ENCODE measurements at regions not wholly inside any gene's neighbourhood (a gene's known extent, or its start where the extent isn't known, plus 50 kb on each side); places are given as distances from the start of the nearest gene placed in this dataset.

- DNase-seq, result no peak
Measured at GRCh38 chr2:215711471-215712034, 275.7 kb upstream of the FN1 start.

DNA sequence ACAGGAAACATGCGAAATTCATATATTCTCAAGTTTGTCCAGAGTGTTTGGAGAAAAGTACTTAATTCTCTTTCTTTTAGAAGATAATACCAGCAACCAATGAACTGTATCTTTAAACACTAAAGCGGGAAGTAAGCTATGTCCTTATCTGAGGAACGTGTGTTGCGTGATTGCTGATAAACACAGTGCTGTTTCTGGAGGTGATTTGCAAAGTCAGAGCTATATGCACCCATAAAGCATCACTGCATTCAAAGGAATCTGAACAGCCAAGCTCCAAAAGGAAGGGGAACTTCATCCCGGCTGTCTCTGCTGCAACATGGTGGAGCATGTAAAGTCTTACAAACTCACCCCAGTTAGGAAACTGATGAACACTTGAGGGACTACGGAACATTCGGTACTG lies 271.7 kb upstream of the FN1 start:
- no peak for DNase-seq

- DNase-seq, result no peak
Measured at GRCh38 chr2:215705771-215706361, 270.0 kb upstream of the FN1 start.

DNA sequence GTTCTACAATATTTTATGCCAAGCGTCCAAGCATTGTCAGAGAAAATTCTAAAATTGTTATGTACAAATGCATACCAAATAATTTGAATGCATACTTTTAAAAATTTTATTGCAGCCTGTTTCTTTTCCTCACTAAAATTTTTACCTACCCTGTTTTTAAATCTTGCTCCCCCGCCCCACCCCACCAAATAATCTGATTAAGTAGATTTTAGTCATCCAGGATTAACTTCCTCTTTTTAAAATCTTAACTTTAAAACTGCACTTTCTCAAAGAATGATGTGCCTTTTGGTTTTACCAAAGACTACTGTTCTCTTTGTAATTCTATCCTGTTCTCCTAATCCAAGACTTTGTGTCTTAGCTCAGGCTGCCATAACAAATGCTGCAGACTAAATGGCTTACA lies 269.4 kb upstream of the FN1 start:
- peak in 1 of 2 experiments; percentile 4 for DNase-seq

DNA sequence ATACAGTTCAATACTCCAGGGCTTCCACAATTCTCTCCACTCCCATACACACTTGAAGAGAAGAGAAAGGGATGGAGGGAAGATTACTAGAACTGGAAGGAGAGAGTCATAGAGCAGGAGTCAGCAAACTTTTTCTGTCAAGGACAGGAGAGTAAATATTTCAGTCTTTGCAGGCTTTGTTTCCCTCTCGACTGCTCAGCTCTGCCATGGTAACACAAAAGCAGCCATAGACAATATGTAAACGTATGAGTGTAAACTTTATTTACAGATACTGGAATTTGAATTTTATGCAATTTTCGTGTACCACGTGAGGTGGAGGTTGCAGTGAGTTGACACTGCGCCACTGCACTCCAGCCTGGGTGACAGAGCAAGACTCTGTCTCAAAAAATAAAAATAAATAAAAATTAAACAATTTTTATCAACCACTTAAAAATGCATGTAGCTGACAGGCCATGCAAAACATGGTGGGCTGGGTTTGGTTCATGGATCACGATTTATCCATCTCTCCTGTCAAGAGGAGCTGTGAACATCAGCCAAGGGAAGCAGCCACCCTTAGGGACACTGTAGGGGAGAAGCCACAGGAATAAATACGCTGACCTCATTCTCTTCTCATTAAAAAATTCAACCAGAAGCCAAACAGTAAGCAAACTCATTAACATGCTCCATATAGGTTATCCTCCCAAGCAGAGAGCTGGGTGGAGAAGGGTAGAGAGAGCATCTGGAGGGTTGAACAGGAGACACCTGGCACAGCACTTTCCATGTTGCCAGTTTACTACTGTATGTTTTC lies 266.4 kb upstream of the FN1 start:
- no peak for DNase-seq

DNA sequence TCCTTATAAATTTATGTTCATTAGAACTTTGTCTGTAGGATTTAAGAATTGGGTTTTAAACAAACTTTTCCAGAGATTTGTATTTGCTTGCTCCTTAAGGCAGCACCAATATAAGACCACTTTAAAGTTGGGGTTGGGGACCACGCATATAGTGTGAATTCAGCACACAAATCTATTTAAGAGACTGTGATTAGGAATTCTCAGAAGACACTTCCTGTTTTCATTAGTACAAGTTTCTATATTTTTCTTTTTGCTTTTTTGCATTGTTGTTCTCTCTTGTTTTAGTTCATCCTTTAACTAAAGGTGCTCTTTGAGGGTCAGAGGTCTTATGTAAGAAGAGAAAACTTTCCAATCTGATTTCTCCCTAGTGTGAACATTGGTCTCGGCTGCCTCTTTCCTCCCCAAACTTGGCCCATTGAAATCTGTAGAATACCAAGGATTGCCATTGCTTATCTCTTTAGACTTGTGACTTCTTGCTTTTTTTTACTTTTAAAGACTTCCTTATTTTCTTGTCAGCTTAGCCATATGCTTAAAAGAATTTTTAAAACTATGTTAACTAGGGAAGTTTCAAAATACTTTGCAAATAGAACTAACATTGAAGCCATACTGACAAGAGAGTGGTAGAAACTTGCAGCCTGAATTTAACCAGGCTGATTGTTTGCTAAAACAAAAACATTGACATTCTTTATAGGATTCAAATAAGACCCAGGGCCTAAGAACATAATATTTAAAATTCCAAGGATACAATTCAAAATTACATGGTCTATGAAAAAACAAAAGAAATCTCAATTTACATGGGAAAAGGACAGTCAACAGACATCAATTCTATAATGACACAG lies 264.1 kb upstream of the FN1 start:
- no peak for DNase-seq

- DNase-seq, result no peak
Measured at GRCh38 chr2:215699018-215699417, 263.1 kb upstream of the FN1 start.

DNA sequence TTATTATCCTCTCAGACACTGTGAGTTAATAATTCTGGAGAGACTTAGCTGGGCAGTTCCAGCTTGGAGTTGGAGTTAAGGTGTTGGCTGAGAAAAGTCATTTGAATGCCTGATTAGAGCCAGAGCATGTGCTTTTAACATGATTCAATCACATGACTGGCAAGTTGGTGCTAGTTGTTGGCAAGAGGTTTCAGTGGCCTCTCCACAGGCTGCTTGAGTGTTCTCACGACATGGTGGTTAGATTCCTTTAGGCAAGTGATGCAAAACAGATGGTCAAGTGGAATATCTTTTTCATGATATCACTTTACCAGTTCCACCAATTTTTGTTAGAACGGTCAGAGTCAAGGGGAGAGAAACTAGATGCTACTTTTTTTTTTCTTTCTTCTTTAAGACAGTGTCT lies 262.7 kb upstream of the FN1 start:
- DNase-seq, result no peak

- no peak for DNase-seq
Measured at GRCh38 chr2:215697496-215697895, 261.6 kb upstream of the FN1 start.

GRCh38 chr2:215697003-215697402 lies 261.1 kb upstream of the FN1 start:
- no peak for DNase-seq

- no peak for DNase-seq
Measured at GRCh38 chr2:215695861-215696260, 260.0 kb upstream of the FN1 start.

DNA sequence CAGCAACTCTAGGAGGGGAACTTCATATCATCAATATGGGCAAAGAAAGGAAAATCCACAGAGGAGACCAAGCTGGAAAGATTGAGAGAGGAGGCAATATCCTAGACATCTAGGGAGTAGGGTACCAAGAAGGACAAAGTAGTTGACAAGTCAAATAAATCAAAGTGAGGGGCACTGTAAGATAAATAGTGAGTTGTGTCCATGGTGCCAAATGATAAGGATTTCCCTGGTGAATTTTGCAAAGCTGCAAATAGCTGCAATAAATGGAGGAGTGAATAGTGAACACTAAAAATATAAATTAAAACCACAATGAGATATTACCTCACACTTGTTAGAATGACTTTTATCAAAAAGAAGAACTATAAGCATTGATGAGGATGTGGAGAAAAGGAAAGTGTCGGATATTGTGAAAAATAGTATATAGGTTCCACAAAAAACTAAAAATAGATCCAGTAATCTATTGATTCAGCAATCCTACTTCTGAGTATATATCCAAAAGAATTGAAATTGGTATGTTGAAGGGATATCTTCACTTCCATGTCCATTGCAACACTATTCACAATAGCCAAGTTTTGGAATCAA lies 258.2 kb upstream of the FN1 start:
- DNase-seq, result no peak

- no peak for DNase-seq
Measured at GRCh38 chr2:215693193-215693998, 257.5 kb upstream of the FN1 start.

- DNase-seq, result no peak
Measured at GRCh38 chr2:215692387-215693079, 256.7 kb upstream of the FN1 start.

DNA sequence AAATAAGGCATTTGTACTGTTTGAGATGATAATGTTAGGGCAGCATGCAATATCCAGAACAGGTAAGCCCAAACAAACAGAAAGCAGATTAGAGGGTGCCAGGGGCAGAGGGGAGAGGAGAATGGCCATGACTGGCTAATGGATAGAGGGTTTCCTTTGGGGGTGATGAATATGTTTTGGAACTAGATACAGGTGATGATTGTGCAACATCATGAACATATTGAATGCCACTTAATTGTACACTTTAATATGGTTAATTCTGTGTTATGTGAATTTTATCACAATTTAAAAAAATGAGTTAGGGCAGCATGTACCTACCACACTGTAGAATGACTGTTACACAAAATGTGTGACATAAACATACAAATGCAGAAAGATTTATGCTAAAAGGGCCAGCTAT lies 255.5 kb upstream of the FN1 start:
- no peak for DNase-seq

- no peak for DNase-seq
Measured at GRCh38 chr2:215687149-215688031, 251.5 kb upstream of the FN1 start.

- DNase-seq, result no peak
Measured at GRCh38 chr2:215685238-215685990, 249.5 kb upstream of the FN1 start.

- no peak for DNase-seq
Measured at GRCh38 chr2:215684448-215685237, 248.8 kb upstream of the FN1 start.

- no peak for DNase-seq
Measured at GRCh38 chr2:215683295-215683694, 247.4 kb upstream of the FN1 start.
